ENCODE measurements at regions not wholly inside any gene's neighbourhood (a gene's known extent, or its start where the extent isn't known, plus 50 kb on each side); places are given as distances from the start of the nearest gene placed in this dataset.

- POLR2A ChIA-PET (ENCODE audit: unreplicated experiment) = no interaction called here
- Histone ChIP-seq H2BK120ac (ENCODE audit: low read depth, low read length) (peak overlapping the region; percentile 33; the same call in 1 of the 2 replicates), H3K14ac (replicated peaks; ENCODE audit: low read depth, low read length) (no peak overlapping the region), H3K36me3 (ENCODE audit: control insufficient read depth, insufficient read depth, low read length) (no peaks in the 10 kb centered on the region), H3K4me3 (ENCODE audit: insufficient read depth, low read depth, low read length) (no peak overlapping the region), H4K8ac (ENCODE audit: low read depth in 2 of 2, low read length in 2 of 2) (no peak overlapping the region), H3K27ac (ENCODE audit: insufficient read depth, low read length) (no peak overlapping the region), H3K56ac (ENCODE audit: extremely low read depth, insufficient read depth, low read length) (no peak overlapping the region), H3K18ac (ENCODE audit: low read depth, low read length) (peak overlapping the region; percentile 51; the same call in 1 of the 2 replicates), H3K23ac (ENCODE audit: low read depth, low read length) (0 out of 2 replicates have a peak overlapping the region, but pooled peaks have one; percentile 3), H3K4ac (ENCODE audit: low read depth, low read length) (no peak overlapping the region; the same call in 1 of the 2 replicates), H3K9me3 (ENCODE audit: control insufficient read depth, insufficient read depth, low read length) (no peaks in the 10 kb centered on the region), H4K91ac (ENCODE audit: insufficient read depth, low read depth, low read length) (peak overlapping the region; percentile 48; the same call in 1 of the 2 replicates), H2AFZ (replicated peaks; ENCODE audit: low read length, poor library complexity) (no peak overlapping the region), H2AK9ac (replicated peaks; ENCODE audit: low read depth, low read length, poor library complexity) (no peak overlapping the region), H2BK15ac (ENCODE audit: low read depth, low read length) (no peak overlapping the region; the same call in 2 of the 3 replicates), H3K4me2 (ENCODE audit: low read depth, low read length) (no peak overlapping the region), H3K9ac (ENCODE audit: low read depth, low read length) (no peak overlapping the region), H4K5ac (ENCODE audit: low read depth, low read length) (no peak overlapping the region), H3K4me1 (ENCODE audit: control insufficient read depth, insufficient read depth, low read length) (peaks cover 5% of the 10 kb centered on the region; the same call in 1 of the 2 replicates), H2BK20ac (ENCODE audit: low read depth, low read length) (no peak overlapping the region; the same call in 1 of the 2 replicates), H3K27me3 (ENCODE audit: control insufficient read depth, insufficient read depth, low read length) (peaks cover 4% of the 10 kb centered on the region), H2BK5ac (ENCODE audit: low read depth, low read length, poor library complexity, severe bottlenecking) (no peak overlapping the region), H3K79me1 (ENCODE audit: low read depth in 1 of 2, low read length in 2 of 2) (no peaks in the 10 kb centered on the region), H4K20me1 (ENCODE audit: insufficient read depth, low read length) (no peaks in the 10 kb centered on the region), H3K9me1 (ENCODE audit: insufficient read depth, low read length) (no peaks in the 10 kb centered on the region), H2AK5ac (ENCODE audit: low read depth, low read length) (no peak overlapping the region; the same call in 1 of the 2 replicates)
- CTCF ChIA-PET = interaction anchor here (1.1 kb wide), 1 partner anchor 16 kb away, joined by 3 read pairs; no protein-coding TSS in a partner anchor
- in situ Hi-C loops (cut with MboI; ENCODE audit: low sequenced_read_pairs) (no loop called here), dilution Hi-C loops (cut with HindIII; ENCODE audit: low sequenced_read_pairs, unreplicated experiment) (no loop called here), intact Hi-C loops (cut with micrococcal nuclease) (no loop called here)
- ATAC-seq (ENCODE audit: low read depth) (no peak), DNase-seq (no peak)
- BruUV-seq (replicated peaks) = no TSS peak
- WGBS, 2 experiments (ENCODE audit: extremely low coverage in 2 of 2, insufficient read length in 1 of 2) = 67% methylated on average over 1 of the region's 2 CpGs; no CpG with 5 or more reads in 1 of the 2 experiments
- TF ChIP-seq CHD1 (IDR thresholded peaks at IDR 0.05; ENCODE audit: low read depth, low read length) (no peak), CEBPB (IDR thresholded peaks at IDR 0.05; ENCODE audit: low read depth, low read length) (no peak), BHLHE40 (IDR thresholded peaks at IDR 0.05; ENCODE audit: low read depth, low read length) (no peak), FOS (IDR thresholded peaks at IDR 0.05; ENCODE audit: low read depth, low read length) (no peak), NFE2L2 (IDR thresholded peaks at IDR 0.05; ENCODE audit: low read depth, low read length) (no peak), RFX5 (IDR thresholded peaks at IDR 0.05; ENCODE audit: low read depth, low read length) (no peak), POLR2A (IDR thresholded peaks at IDR 0.05; ENCODE audit: low read depth, low read length) (no peak), RAD21 (IDR thresholded peaks at IDR 0.05; ENCODE audit: low read length) (no peak), USF2 (IDR thresholded peaks at IDR 0.05; ENCODE audit: low read depth, low read length) (no peak), RCOR1 (IDR thresholded peaks at IDR 0.05; ENCODE audit: insufficient replicate concordance, low read length) (no peak), CTCF (conservative IDR thresholded peaks at IDR 0.05; ENCODE audit: low read depth, low read length) (no peak), SMC3 (IDR thresholded peaks at IDR 0.05; ENCODE audit: low read depth, low read length) (no peak), MAZ (IDR thresholded peaks at IDR 0.05; ENCODE audit: borderline replicate concordance, low read depth, low read length) (no peak), MAFK (IDR thresholded peaks at IDR 0.05; ENCODE audit: low read depth, low read length) (no peak), MXI1 (IDR thresholded peaks at IDR 0.05; ENCODE audit: borderline replicate concordance, low read depth, low read length) (no peak)
Observed at GRCh38 chr13:22082437-22083100, 411.7 kb downstream of the FGF9 start.
